ENCODE measurements at regions not wholly inside any gene's neighbourhood (a gene's known extent, or its start where the extent isn't known, plus 50 kb on each side); places are given as distances from the start of the nearest gene placed in this dataset.

GRCh38 chr5:155068616-155069100 is 55.1 kb downstream of the KIF4B start:
- FAIRE-seq (no peak), DNase-seq (ENCODE audit: low spot score in 2 of 2) (no peak)

GRCh38 chr5:155069961-155070360 is 56.4 kb downstream of the KIF4B start:
- DNase-seq (ENCODE audit: low spot score in 2 of 2) (no peak), FAIRE-seq (no peak)

GRCh38 chr5:155070781-155071180 is 57.2 kb downstream of the KIF4B start:
- DNase-seq (ENCODE audit: low spot score in 2 of 2) (no peak), FAIRE-seq (no peak)

- DNase-seq (ENCODE audit: low spot score in 2 of 2) = no peak
Observed at GRCh38 chr5:155076379-155076778, 62.8 kb downstream of the KIF4B start.

GRCh38 chr5:155079698-155080097 is 66.1 kb downstream of the KIF4B start:
- FAIRE-seq = no peak

More at GRCh38 chr5:155076379-155076778, 62.8 kb downstream of the KIF4B start:
- FAIRE-seq = no peak

GRCh38 chr5:155080721-155081120 is 67.2 kb downstream of the KIF4B start:
- no peak for FAIRE-seq
- DNase-seq (ENCODE audit: low spot score in 2 of 2) = no peak

More at GRCh38 chr5:155079698-155080097, 66.1 kb downstream of the KIF4B start:
- DNase-seq (ENCODE audit: low spot score in 2 of 2) = no peak

GRCh38 chr5:155081618-155082017 is 68.1 kb downstream of the KIF4B start:
- DNase-seq (ENCODE audit: low spot score in 2 of 2) (no peak), FAIRE-seq (no peak)

GRCh38 chr5:155082401-155082800 is 68.8 kb downstream of the KIF4B start:
- no peak for DNase-seq (ENCODE audit: low spot score in 2 of 2)
- no peak for FAIRE-seq

- no peak for DNase-seq (ENCODE audit: low spot score in 2 of 2)
- FAIRE-seq = no peak
Observed at GRCh38 chr5:155085282-155085989, 71.9 kb downstream of the KIF4B start.

- FAIRE-seq = no peak
- DNase-seq (ENCODE audit: low spot score in 2 of 2) = no peak
Observed at GRCh38 chr5:155087036-155087435, 73.5 kb downstream of the KIF4B start.

GRCh38 chr5:155088811-155089210 is 75.3 kb downstream of the KIF4B start:
- no peak for FAIRE-seq
- DNase-seq (ENCODE audit: low spot score in 2 of 2) = no peak

- no peak for FAIRE-seq
- DNase-seq (ENCODE audit: low spot score in 2 of 2) = no peak
Observed at GRCh38 chr5:155089643-155090042, 76.1 kb downstream of the KIF4B start.

GRCh38 chr5:155091063-155091648 is 77.6 kb downstream of the KIF4B start:
- no peak for FAIRE-seq
- no peak for DNase-seq (ENCODE audit: low spot score in 2 of 2)

GRCh38 chr5:155091768-155092717 is 78.5 kb downstream of the KIF4B start:
- FAIRE-seq = no peak

GRCh38 chr5:155094455-155094854 is 80.9 kb downstream of the KIF4B start:
- no peak for FAIRE-seq
- DNase-seq (ENCODE audit: low spot score in 2 of 2) = no peak

More at GRCh38 chr5:155091768-155092717, 78.5 kb downstream of the KIF4B start:
- no peak for DNase-seq (ENCODE audit: low spot score in 2 of 2)

- DNase-seq (ENCODE audit: low spot score in 2 of 2) (no peak), FAIRE-seq (no peak)
Observed at GRCh38 chr5:155097995-155098394, 84.4 kb downstream of the KIF4B start.

- FAIRE-seq (no peak), DNase-seq (ENCODE audit: low spot score in 2 of 2) (no peak)
Observed at GRCh38 chr5:155098433-155098832, 84.9 kb downstream of the KIF4B start.

GRCh38 chr5:155101697-155102096 is 88.1 kb downstream of the KIF4B start:
- FAIRE-seq = no peak

GRCh38 chr5:155103146-155103545 is 89.6 kb downstream of the KIF4B start:
- DNase-seq (ENCODE audit: low spot score in 2 of 2) = no peak
- FAIRE-seq = no peak

More at GRCh38 chr5:155101697-155102096, 88.1 kb downstream of the KIF4B start:
- no peak for DNase-seq (ENCODE audit: low spot score in 2 of 2)

GRCh38 chr5:155104441-155104840 is 90.9 kb downstream of the KIF4B start:
- FAIRE-seq (no peak), DNase-seq (ENCODE audit: low spot score in 2 of 2) (no peak)

- DNase-seq (ENCODE audit: low spot score in 2 of 2) (no peak), FAIRE-seq (no peak)
Observed at GRCh38 chr5:155106221-155106620, 92.7 kb downstream of the KIF4B start.
